ENCODE measurements at regions not wholly inside any gene's neighbourhood (a gene's known extent, or its start where the extent isn't known, plus 50 kb on each side); places are given as distances from the start of the nearest gene placed in this dataset.

GRCh38 chr2:62313449-62314227 is 117.7 kb downstream of the B3GNT2 start:
- Histone ChIP-seq H3K9me3 (no peaks in the 10 kb centered on the region), H3K4me1 (no peaks in the 10 kb centered on the region), H3K4me3 (ENCODE audit: low read depth, low read length) (no peak overlapping the region), H3K27me3 (replicated peaks; ENCODE audit: control insufficient read depth, insufficient read depth, low read length) (no peaks in the 10 kb centered on the region), H3K36me3 (ENCODE audit: control insufficient read depth, insufficient read depth, low read length) (no peaks in the 10 kb centered on the region)
- Mint-ChIP-seq H3K36me3 (ENCODE audit: insufficient read depth, unreplicated experiment) (no peaks in the 10 kb centered on the region), H3K4me1 (ENCODE audit: low read depth, unreplicated experiment) (no peaks in the 10 kb centered on the region), H3K27ac (ENCODE audit: unreplicated experiment) (no peak overlapping the region), H3K9me3 (ENCODE audit: unreplicated experiment) (no peaks in the 10 kb centered on the region), H3K27me3 (ENCODE audit: insufficient read depth, unreplicated experiment) (no peaks in the 10 kb centered on the region), H3K4me3 (ENCODE audit: unreplicated experiment) (no peak overlapping the region)
- TF ChIP-seq CTCF (IDR thresholded peaks at IDR 0.05; ENCODE audit: insufficient read depth in 1 of 2, low read depth in 1 of 2, low read length in 1 of 2, severe bottlenecking in 1 of 2, unreplicated experiment in 1 of 2): no peak
- BruUV-seq (replicated peaks): no TSS peak
- no peak for DNase-seq
- intact Hi-C loops (cut with micrococcal nuclease; ENCODE audit: unreplicated experiment): no loop called here
- ChIA-PET POLR2A (interaction anchor here (0.7 kb wide), 1 partner anchor 12 kb away, joined by 3 read pairs; no protein-coding TSS in a partner anchor), CTCF (interaction anchor here (0.6 kb wide), 1 partner anchor 8 kb away, joined by 3 read pairs; no protein-coding TSS in a partner anchor)

DNA sequence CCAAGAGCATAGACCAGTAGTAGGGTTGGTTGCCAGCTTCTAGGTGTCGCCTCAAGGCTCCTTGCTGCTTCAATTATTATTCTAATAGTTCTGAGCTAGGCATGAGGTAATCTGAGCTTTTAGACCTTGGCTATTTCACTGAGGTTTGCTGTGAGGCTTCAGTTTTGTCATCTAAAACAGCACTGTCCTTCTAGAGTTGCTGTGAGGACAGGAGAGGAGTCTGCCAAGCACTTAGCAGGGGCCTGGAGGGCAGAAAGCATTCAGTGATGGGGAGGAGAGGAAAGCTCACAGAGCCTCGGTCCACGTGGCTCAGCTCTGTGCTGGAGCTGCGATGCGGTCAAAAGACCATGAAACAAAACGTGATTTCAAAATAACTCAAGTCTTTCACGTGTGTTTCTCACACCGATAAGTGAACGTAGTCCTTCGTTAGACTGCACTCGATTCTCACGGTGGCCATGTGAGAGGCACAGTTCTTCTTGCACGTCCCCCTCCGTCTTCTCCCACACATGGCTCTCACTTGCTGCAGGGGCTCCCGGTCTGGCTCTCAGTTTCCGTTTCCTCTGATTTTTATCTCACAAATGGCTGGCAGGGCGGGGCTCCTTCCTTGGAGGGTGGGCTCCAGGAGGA is 113.7 kb downstream of the B3GNT2 start:
- Histone ChIP-seq H3K4me1 (peaks cover 32% of the 10 kb centered on the region), H3K36me3 (ENCODE audit: control insufficient read depth, insufficient read depth, low read length) (no peaks in the 10 kb centered on the region), H3K9me3 (no peaks in the 10 kb centered on the region), H3K4me3 (ENCODE audit: low read depth, low read length) (no peak overlapping the region), H3K27me3 (replicated peaks; ENCODE audit: control insufficient read depth, insufficient read depth, low read length) (no peaks in the 10 kb centered on the region)
- ChIA-PET POLR2A (no interaction called here), CTCF (interaction anchor here (1.0 to 1.3 kb wide), 2 partner anchors 10 to 102 kb away, joined by 3 to 5 read pairs; no protein-coding TSS in a partner anchor)
- Mint-ChIP-seq H3K36me3 (ENCODE audit: insufficient read depth, unreplicated experiment) (no peaks in the 10 kb centered on the region), H3K27me3 (ENCODE audit: insufficient read depth, unreplicated experiment) (no peaks in the 10 kb centered on the region), H3K4me3 (ENCODE audit: unreplicated experiment) (no peak overlapping the region), H3K4me1 (ENCODE audit: low read depth, unreplicated experiment) (peaks cover 24% of the 10 kb centered on the region), H3K27ac (ENCODE audit: unreplicated experiment) (no peak overlapping the region), H3K9me3 (ENCODE audit: unreplicated experiment) (no peaks in the 10 kb centered on the region)
- intact Hi-C loops (cut with micrococcal nuclease; ENCODE audit: unreplicated experiment): no loop called here
- DNase-seq: no peak
- BruUV-seq (replicated peaks): no TSS peak
- no peak for TF ChIP-seq CTCF (IDR thresholded peaks at IDR 0.05; ENCODE audit: insufficient read depth in 1 of 2, low read depth in 1 of 2, low read length in 1 of 2, severe bottlenecking in 1 of 2, unreplicated experiment in 1 of 2)

DNA sequence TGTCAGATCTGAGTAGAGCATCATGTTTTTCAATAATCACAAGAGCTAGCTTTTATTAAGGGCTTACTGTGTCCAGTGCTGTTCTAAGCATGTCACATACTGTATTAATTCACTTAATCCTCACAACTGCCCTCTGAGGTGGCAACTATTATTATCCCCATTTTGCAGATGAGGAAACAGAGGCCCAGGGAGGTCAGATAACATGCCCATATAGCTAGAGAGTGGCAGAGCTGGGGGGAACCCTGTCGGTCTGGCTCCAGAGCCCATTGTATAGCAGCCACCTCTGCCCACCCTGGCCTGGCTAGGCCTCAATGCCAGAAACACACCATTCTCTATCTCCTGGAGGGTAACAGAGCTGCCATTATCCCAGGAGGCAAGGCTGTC is 113.2 kb downstream of the B3GNT2 start:
- Histone ChIP-seq H3K9me3 (no peaks in the 10 kb centered on the region), H3K36me3 (ENCODE audit: control insufficient read depth, insufficient read depth, low read length) (no peaks in the 10 kb centered on the region), H3K4me1 (peaks cover 37% of the 10 kb centered on the region), H3K4me3 (ENCODE audit: low read depth, low read length) (no peak overlapping the region), H3K27me3 (replicated peaks; ENCODE audit: control insufficient read depth, insufficient read depth, low read length) (no peaks in the 10 kb centered on the region)
- Mint-ChIP-seq H3K27me3 (ENCODE audit: insufficient read depth, unreplicated experiment) (no peaks in the 10 kb centered on the region), H3K27ac (ENCODE audit: unreplicated experiment) (no peak overlapping the region), H3K4me1 (ENCODE audit: low read depth, unreplicated experiment) (peaks cover 29% of the 10 kb centered on the region), H3K36me3 (ENCODE audit: insufficient read depth, unreplicated experiment) (no peaks in the 10 kb centered on the region), H3K9me3 (ENCODE audit: unreplicated experiment) (no peaks in the 10 kb centered on the region), H3K4me3 (ENCODE audit: unreplicated experiment) (no peak overlapping the region)
- POLR2A ChIA-PET: no interaction called here
- intact Hi-C loops (cut with micrococcal nuclease; ENCODE audit: unreplicated experiment): no loop called here
- BruUV-seq (replicated peaks): no TSS peak
- no peak for DNase-seq
- CTCF ChIA-PET: interaction anchor here (1.0 kb wide), 1 partner anchor 103 kb away, joined by 3 read pairs; no protein-coding TSS in a partner anchor
- TF ChIP-seq CTCF (IDR thresholded peaks at IDR 0.05; ENCODE audit: insufficient read depth in 1 of 2, low read depth in 1 of 2, low read length in 1 of 2, severe bottlenecking in 1 of 2, unreplicated experiment in 1 of 2): no peak
